ENCODE measurements at regions not wholly inside any gene's neighbourhood (a gene's known extent, or its start where the extent isn't known, plus 50 kb on each side); places are given as distances from the start of the nearest gene placed in this dataset.

GRCh38 chr9:7348692-7349091 is 450.9 kb downstream of the DMAC1 start:
- Histone ChIP-seq H3K9ac (ENCODE audit: extremely low read depth, low read length, poor library complexity, severe bottlenecking) (no peak overlapping the region), H3K36me3 (ENCODE audit: control insufficient read depth, insufficient read depth, low read length) (no peaks in the 10 kb centered on the region), H3K9me3 (ENCODE audit: control insufficient read depth, low read length) (peaks cover 9% of the 10 kb centered on the region), H3K27me3 (ENCODE audit: control insufficient read depth, insufficient read depth, low read length, poor library complexity, severe bottlenecking) (no peaks in the 10 kb centered on the region), H3K27ac (ENCODE audit: low read depth, low read length) (no peak overlapping the region), H3K4me1 (ENCODE audit: control insufficient read depth, insufficient read depth, low read length) (no peaks in the 10 kb centered on the region), H3K4me3 (ENCODE audit: low read length) (no peak overlapping the region)
- DNase-seq: no peak
- Mint-ChIP-seq H3K27ac (no peak overlapping the region), H3K36me3 (ENCODE audit: low read depth) (no peaks in the 10 kb centered on the region), H3K4me3 (no peak overlapping the region), H3K4me1 (no peaks in the 10 kb centered on the region), H3K9me3 (peaks cover 9% of the 10 kb centered on the region), H3K27me3 (ENCODE audit: insufficient read depth) (no peaks in the 10 kb centered on the region)
- TF ChIP-seq, protein P1, sequence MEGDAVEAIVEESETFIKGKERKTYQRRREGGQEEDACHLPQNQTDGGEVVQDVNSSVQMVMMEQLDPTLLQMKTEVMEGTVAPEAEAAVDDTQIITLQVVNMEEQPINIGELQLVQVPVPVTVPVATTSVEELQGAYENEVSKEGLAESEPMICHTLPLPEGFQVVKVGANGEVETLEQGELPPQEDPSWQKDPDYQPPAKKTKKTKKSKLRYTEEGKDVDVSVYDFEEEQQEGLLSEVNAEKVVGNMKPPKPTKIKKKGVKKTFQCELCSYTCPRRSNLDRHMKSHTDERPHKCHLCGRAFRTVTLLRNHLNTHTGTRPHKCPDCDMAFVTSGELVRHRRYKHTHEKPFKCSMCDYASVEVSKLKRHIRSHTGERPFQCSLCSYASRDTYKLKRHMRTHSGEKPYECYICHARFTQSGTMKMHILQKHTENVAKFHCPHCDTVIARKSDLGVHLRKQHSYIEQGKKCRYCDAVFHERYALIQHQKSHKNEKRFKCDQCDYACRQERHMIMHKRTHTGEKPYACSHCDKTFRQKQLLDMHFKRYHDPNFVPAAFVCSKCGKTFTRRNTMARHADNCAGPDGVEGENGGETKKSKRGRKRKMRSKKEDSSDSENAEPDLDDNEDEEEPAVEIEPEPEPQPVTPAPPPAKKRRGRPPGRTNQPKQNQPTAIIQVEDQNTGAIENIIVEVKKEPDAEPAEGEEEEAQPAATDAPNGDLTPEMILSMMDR (conservative IDR thresholded peaks at IDR 0.05): no peak

GRCh38 chr9:7347556-7347955 is 452.0 kb downstream of the DMAC1 start:
- Mint-ChIP-seq H3K4me3 (no peak overlapping the region), H3K27me3 (ENCODE audit: insufficient read depth) (no peaks in the 10 kb centered on the region), H3K9me3 (peaks cover 9% of the 10 kb centered on the region), H3K36me3 (ENCODE audit: low read depth) (no peaks in the 10 kb centered on the region), H3K4me1 (peaks cover under 1% of the 10 kb centered on the region), H3K27ac (no peak overlapping the region)
- H3K36me3 ChIP-seq (ENCODE audit: control insufficient read depth, insufficient read depth, low read length): no peaks in the 10 kb centered on the region
- TF ChIP-seq, protein P1 (conservative IDR thresholded peaks at IDR 0.05): no peak
- H3K4me3 ChIP-seq (ENCODE audit: low read length): no peak overlapping the region
- H3K9ac ChIP-seq (ENCODE audit: extremely low read depth, low read length, poor library complexity, severe bottlenecking): no peak overlapping the region
- DNase-seq: no peak
- H3K27ac ChIP-seq (ENCODE audit: low read depth, low read length): no peak overlapping the region
- H3K9me3 ChIP-seq (ENCODE audit: control insufficient read depth, low read length): peaks cover 9% of the 10 kb centered on the region
- H3K27me3 ChIP-seq (ENCODE audit: control insufficient read depth, insufficient read depth, low read length, poor library complexity, severe bottlenecking): no peaks in the 10 kb centered on the region
- H3K4me1 ChIP-seq (ENCODE audit: control insufficient read depth, insufficient read depth, low read length): no peaks in the 10 kb centered on the region
- WGBS, 2 experiments (ENCODE audit: insufficient coverage in 1 of 2, insufficient read length in 1 of 2): 77 to 100% methylated on average over 1 to 4 of the region's 4 CpGs

DNA sequence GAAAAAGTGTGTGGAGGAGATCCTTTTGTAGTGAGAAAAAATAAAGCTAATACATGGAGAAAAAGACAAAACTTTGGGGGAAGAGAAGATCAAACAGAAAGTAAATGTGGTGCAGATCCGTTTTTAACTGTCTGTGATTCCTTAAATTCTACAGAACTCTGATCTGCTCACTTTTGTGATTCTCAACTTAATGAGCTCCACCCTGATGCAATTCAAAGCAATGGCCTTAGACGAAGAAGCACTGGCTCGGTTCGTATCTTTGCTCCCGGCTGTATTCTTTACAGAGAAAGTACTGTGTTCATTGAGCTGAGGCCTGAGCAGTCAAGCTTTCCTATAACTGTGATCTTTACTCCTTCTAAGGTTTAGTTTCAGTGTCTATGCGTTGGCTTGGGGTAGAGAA is 453.4 kb downstream of the DMAC1 start:
- Mint-ChIP-seq H3K36me3 (ENCODE audit: low read depth) (no peaks in the 10 kb centered on the region), H3K27me3 (ENCODE audit: insufficient read depth) (no peaks in the 10 kb centered on the region), H3K4me1 (peaks cover 6% of the 10 kb centered on the region), H3K27ac (no peak overlapping the region), H3K4me3 (no peak overlapping the region), H3K9me3 (peaks cover 9% of the 10 kb centered on the region)
- no peak for DNase-seq
- no peak overlapping the region for H3K9ac ChIP-seq (ENCODE audit: extremely low read depth, low read length, poor library complexity, severe bottlenecking)
- no peaks in the 10 kb centered on the region for H3K36me3 ChIP-seq (ENCODE audit: control insufficient read depth, insufficient read depth, low read length)
- no peaks in the 10 kb centered on the region for H3K4me1 ChIP-seq (ENCODE audit: control insufficient read depth, insufficient read depth, low read length)
- TF ChIP-seq, protein P1 (conservative IDR thresholded peaks at IDR 0.05): no peak
- H3K4me3 ChIP-seq (ENCODE audit: low read length): no peak overlapping the region
- H3K9me3 ChIP-seq (ENCODE audit: control insufficient read depth, low read length): peaks cover 9% of the 10 kb centered on the region
- H3K27me3 ChIP-seq (ENCODE audit: control insufficient read depth, insufficient read depth, low read length, poor library complexity, severe bottlenecking): no peaks in the 10 kb centered on the region
- 77 to 86% methylated on average over 3 to 6 of the region's 6 CpGs for WGBS, 2 experiments (ENCODE audit: insufficient coverage in 1 of 2, insufficient read length in 1 of 2)
- H3K27ac ChIP-seq (ENCODE audit: low read depth, low read length): no peak overlapping the region
